ENCODE measurements at regions not wholly inside any gene's neighbourhood (a gene's known extent, or its start where the extent isn't known, plus 50 kb on each side); places are given as distances from the start of the nearest gene placed in this dataset.

GRCh38 chr2:217035967-217036366, 176.1 kb upstream of the TNP1 start:
- CTCF ChIA-PET (ENCODE audit: low intra/inter-chr PET ratio, low total read pairs): no interaction called here
- Histone ChIP-seq H3K4me3 (replicated peaks in 1 of 3; ENCODE audit: insufficient read depth in 1 of 3, low read depth in 2 of 3, low read length in 3 of 3) (no peak overlapping the region), H3K36me3 (replicated peaks in 1 of 2; ENCODE audit: control insufficient read depth in 1 of 2, insufficient read depth in 2 of 2, low read length in 2 of 2) (no peaks in the 10 kb centered on the region), H3K4me1 (ENCODE audit: insufficient read depth, low read length) (no peaks in the 10 kb centered on the region), H3K79me2 (ENCODE audit: insufficient read depth, low read length) (no peaks in the 10 kb centered on the region), H3K4me2 (ENCODE audit: low read depth, low read length) (no peak overlapping the region), H3K27me3 (ENCODE audit: control insufficient read depth in 1 of 2, insufficient read depth in 2 of 2, low read length in 2 of 2) (peaks cover 0 to 4% of the 10 kb centered on the region in 2 experiments; a peak in 1 of 5 replicates), H3K9ac (ENCODE audit: insufficient read depth, low read depth, low read length) (no peak overlapping the region), H3K27ac (ENCODE audit: extremely low read length, insufficient read depth, low read length) (no peak overlapping the region), H3K9me3 (ENCODE audit: low read length) (no peaks in the 10 kb centered on the region), H4K20me1 (ENCODE audit: insufficient read depth, low read length) (no peaks in the 10 kb centered on the region), H2AFZ (ENCODE audit: low read length) (no peak overlapping the region)
- FAIRE-seq (no peak), ATAC-seq (no peak), DNase-seq (ENCODE audit: low spot score) (no peak)
- BruUV-seq (replicated peaks): no TSS peak
- TF ChIP-seq ZNF550 (CRISPR knock-in tag; IDR thresholded peaks at IDR 0.05; ENCODE audit: borderline replicate concordance): no peak
- TF ChIP-seq FOXK2 (IDR thresholded peaks at IDR 0.05): no peak
- TF ChIP-seq TAF1 (CRISPR knock-in tag; IDR thresholded peaks at IDR 0.05): no peak
- TF ChIP-seq NR0B2 (CRISPR knock-in tag; IDR thresholded peaks at IDR 0.05): no peak
- TF ChIP-seq GTF2F1 (IDR thresholded peaks at IDR 0.05; ENCODE audit: low read length): no peak
- no peak for TF ChIP-seq FOXK1 (CRISPR knock-in tag; IDR thresholded peaks at IDR 0.05; ENCODE audit: borderline replicate concordance, low read depth)
- no peak for TF ChIP-seq ZNF124 (CRISPR knock-in tag; IDR thresholded peaks at IDR 0.05)
- TF ChIP-seq PCBP2 (optimal IDR thresholded peaks at IDR 0.05; ENCODE audit: low read depth, low read length, poor library complexity, severe bottlenecking): no peak
- TF ChIP-seq ZBTB8A (CRISPR knock-in tag; IDR thresholded peaks at IDR 0.05; ENCODE audit: borderline replicate concordance, low read depth): no peak
- no peak for TF ChIP-seq ZNF136 (CRISPR knock-in tag; IDR thresholded peaks at IDR 0.05; ENCODE audit: low read depth)
- no peak for TF ChIP-seq HES4 (CRISPR knock-in tag; IDR thresholded peaks at IDR 0.05; ENCODE audit: borderline replicate concordance)
- no peak for TF ChIP-seq THAP9 (CRISPR knock-in tag; IDR thresholded peaks at IDR 0.05; ENCODE audit: borderline replicate concordance)
- no peak for TF ChIP-seq ATAD3A (CRISPR knock-in tag; IDR thresholded peaks at IDR 0.05)
- no peak for TF ChIP-seq NR3C1 (CRISPR knock-in tag; IDR thresholded peaks at IDR 0.05)
- no peak for TF ChIP-seq DMAP1 (CRISPR knock-in tag; IDR thresholded peaks at IDR 0.05)
- WGBS (ENCODE audit: low lambda C conversion rate): 0% methylated on average over 4 of the region's 4 CpGs
- in situ Hi-C loops (cut with HindIII; ENCODE audit: extremely low pct_ligation_motif_present, low pct_unique_long_range_greater_than_20kb): no loop called here
- intact Hi-C loops (cut with micrococcal nuclease; ENCODE audit: unreplicated experiment): no loop called here
- POLR2A ChIA-PET: no interaction called here
